ENCODE measurements at regions not wholly inside any gene's neighbourhood (a gene's known extent, or its start where the extent isn't known, plus 50 kb on each side); places are given as distances from the start of the nearest gene placed in this dataset.

DNA sequence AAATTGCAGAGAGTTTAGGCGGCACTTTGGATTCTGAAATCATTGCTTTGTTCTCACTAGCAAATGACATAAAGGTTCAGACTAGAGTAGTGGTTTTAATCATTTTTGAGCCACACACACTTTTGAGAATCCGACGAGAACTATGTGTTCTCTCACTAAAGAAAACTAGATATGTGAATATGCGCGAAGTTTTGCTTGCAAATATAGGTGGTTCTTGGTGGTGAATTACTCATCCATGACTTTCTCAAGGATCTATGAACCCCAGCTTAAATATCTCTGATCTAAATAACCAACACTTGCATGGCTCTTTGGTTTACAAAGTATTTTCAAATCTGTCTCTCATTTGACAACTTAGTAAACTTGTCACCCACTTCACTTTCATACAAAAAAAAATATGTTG lies 54.8 kb downstream of the NOG start:
- no peak for DNase-seq (ENCODE audit: low read depth)
- in situ Hi-C loops (cut with HindIII; ENCODE audit: low pct_unique_long_range_greater_than_20kb, low sequenced_read_pairs), result no loop called here

DNA sequence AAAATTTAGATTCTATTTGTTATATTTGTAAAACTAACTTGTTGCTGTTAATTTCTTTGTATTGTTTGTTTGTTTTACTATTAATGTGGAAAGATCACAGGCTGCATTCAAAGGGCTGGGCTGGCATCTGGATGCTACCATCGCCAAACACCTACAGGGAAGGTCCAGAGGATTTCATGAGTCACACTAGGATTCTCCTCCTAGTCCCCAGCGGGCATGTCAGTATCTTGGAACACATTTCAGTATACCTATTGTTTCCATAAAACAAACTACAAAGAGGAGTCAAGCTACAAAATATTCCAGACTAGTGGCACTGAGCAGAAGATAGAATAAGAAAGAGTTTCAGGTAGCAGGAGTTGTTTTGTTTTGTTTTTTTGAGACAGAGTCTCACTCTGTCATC lies 55.3 kb downstream of the NOG start:
- DNase-seq (ENCODE audit: low read depth), result no peak
- in situ Hi-C loops (cut with HindIII; ENCODE audit: low pct_unique_long_range_greater_than_20kb, low sequenced_read_pairs), result no loop called here

- in situ Hi-C loops (cut with HindIII; ENCODE audit: low pct_unique_long_range_greater_than_20kb, low sequenced_read_pairs), result no loop called here
Observed at GRCh38 chr17:56652628-56653027, 59.1 kb downstream of the NOG start.

DNA sequence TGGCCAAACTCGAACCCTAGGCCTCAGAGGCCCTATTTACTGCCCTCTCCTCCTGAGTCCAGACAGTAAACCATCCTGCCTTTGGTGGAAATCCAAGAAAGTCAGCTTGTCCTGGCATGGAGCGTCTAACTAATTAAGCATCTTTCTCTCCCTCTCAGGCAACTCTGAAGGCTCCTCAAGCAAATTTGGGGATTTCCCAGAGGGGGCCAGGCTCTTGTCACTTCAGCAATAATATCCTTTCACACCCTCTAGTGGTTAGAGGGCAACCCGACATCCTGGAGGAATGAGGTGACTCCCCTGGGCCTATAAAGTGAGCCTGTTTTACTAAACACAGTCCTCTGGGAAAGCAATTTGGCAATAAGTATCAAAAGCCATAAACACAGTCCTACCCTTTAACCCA lies 60.4 kb downstream of the NOG start:
- DNase-seq (ENCODE audit: low read depth), result peak; percentile 43
- in situ Hi-C loops (cut with HindIII; ENCODE audit: low pct_unique_long_range_greater_than_20kb, low sequenced_read_pairs), result no loop called here

More at GRCh38 chr17:56652628-56653027, 59.1 kb downstream of the NOG start:
- no peak for DNase-seq (ENCODE audit: low read depth)

- in situ Hi-C loops (cut with HindIII; ENCODE audit: low pct_unique_long_range_greater_than_20kb, low sequenced_read_pairs), result no loop called here
- DNase-seq (ENCODE audit: low read depth), result no peak
Observed at GRCh38 chr17:56656701-56657327, 63.3 kb downstream of the NOG start.

- no peak for DNase-seq (ENCODE audit: low read depth)
- in situ Hi-C loops (cut with HindIII; ENCODE audit: low pct_unique_long_range_greater_than_20kb, low sequenced_read_pairs), result no loop called here
Observed at GRCh38 chr17:56658648-56659047, 65.1 kb downstream of the NOG start.

- in situ Hi-C loops (cut with HindIII; ENCODE audit: low pct_unique_long_range_greater_than_20kb, low sequenced_read_pairs), result no loop called here
- no peak for DNase-seq (ENCODE audit: low read depth)
Observed at GRCh38 chr17:56659622-56660021, 66.1 kb downstream of the NOG start.

DNA sequence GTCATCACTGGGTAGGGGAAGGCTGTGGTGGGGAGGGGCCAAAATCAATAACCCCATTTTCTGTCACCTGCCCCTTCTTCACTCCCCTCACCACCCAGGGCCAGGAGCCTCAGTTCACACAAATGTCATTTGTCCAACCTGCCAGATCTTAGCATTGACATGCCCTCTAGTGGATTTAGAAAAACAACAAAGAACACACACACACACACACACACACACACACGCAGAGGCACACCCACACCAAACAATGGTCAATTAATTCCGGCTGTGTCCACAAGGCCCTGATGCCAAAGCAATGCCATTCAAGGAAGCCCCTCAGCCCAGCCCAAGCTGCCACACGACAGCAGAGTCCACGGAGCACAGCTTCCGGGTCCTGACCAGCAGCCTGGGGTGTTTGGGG lies 68.4 kb downstream of the NOG start:
- DNase-seq (ENCODE audit: low read depth), result no peak

DNA sequence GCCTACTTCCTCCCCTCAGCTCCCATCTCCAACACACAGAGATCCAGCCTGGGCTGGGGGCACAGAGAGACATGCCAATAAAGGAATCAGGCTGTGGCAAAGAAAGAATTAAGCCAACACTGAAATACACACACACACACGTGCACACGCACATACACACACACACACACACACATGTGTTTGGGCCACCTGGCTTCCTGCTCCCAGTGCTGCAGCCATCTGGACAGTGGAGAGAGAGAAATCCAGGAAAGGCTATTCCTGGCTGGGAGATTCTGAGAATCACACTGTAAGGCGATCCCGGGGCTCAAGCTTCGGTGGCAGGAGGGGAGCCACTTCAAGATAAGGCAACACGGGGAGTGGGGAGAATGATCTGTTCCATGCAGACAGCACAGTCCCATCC lies 72.4 kb downstream of the NOG start:
- no peak for DNase-seq (ENCODE audit: low read depth)
- in situ Hi-C loops (cut with HindIII; ENCODE audit: low pct_unique_long_range_greater_than_20kb, low sequenced_read_pairs), result no loop called here

More for the DNA sequence above, 68.4 kb downstream of the NOG start:
- in situ Hi-C loops (cut with HindIII; ENCODE audit: low pct_unique_long_range_greater_than_20kb, low sequenced_read_pairs), result no loop called here

- DNase-seq (ENCODE audit: low read depth), result no peak
- in situ Hi-C loops (cut with HindIII; ENCODE audit: low pct_unique_long_range_greater_than_20kb, low sequenced_read_pairs), result no loop called here
Observed at GRCh38 chr17:56667925-56668458, 74.5 kb downstream of the NOG start.

GRCh38 chr17:56672195-56672594 lies 78.7 kb downstream of the NOG start:
- no peak for DNase-seq (ENCODE audit: low read depth)
- in situ Hi-C loops (cut with HindIII; ENCODE audit: low pct_unique_long_range_greater_than_20kb, low sequenced_read_pairs), result no loop called here

DNA sequence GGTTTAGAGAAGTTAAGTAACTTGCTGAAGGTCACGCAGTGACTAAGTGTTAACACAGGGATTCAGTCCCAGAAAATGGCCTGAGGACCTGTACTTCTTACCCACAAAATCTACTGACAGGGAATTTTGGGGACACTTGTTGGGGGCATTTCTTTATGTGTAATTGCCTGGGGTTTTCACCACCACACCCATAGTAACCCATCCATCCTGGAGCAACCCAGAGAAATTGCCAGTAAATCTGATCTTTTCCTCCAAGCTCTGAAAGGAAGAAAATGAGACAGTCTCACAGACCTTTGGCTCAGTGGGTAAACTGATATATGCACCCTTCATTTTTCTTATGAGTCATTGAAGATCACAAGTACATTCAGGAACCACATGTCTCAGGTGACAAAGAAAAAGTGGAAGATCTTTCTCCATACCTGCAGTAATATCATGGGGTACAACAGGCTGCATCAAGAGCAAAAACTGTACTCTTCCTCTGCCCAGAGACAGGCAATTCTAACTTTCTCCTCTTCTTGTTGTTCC lies 81.0 kb downstream of the NOG start:
- in situ Hi-C loops (cut with HindIII; ENCODE audit: low pct_unique_long_range_greater_than_20kb, low sequenced_read_pairs), result no loop called here
- DNase-seq (ENCODE audit: low read depth), result no peak

DNA sequence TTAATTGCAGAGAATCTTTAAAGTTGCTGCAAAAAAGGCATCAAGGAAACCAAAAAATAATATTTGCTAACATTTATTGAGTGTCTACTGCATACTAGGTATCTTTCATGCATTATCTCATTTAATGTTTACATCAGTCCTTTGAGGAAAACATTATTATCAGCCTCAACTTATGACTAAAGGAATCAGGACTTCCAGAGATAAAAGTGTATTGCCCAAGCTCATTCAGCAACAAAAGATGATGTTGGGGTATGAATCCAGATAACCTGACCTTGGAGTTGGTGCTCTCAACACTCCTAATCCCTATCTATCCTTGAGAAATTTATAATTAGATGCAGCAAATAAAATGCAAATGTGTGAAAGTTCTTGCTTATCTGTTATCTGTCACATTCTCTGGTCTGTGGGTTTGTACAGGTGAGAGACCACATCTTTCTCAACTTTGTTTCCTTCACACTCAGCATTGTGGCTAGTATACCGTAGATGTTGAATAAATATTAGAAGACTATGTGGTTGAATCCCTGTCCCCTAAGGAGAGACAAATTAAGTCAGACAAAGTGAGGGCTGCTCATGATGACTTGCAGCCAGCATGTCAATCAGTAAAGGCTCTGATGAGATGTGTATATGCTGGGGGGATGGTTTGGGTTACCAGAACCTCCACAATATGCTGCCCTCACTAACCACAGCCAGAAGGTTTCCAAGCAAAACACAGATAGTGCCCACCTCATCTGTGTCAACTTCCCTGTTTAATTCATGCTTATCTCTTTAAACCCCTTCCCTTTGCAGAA lies 82.6 kb downstream of the NOG start:
- no peak for DNase-seq (ENCODE audit: low read depth)
- in situ Hi-C loops (cut with HindIII; ENCODE audit: low pct_unique_long_range_greater_than_20kb, low sequenced_read_pairs), result no loop called here

GRCh38 chr17:56676810-56677209 lies 83.3 kb downstream of the NOG start:
- in situ Hi-C loops (cut with HindIII; ENCODE audit: low pct_unique_long_range_greater_than_20kb, low sequenced_read_pairs), result no loop called here
- DNase-seq (ENCODE audit: low read depth), result no peak

- in situ Hi-C loops (cut with HindIII; ENCODE audit: low pct_unique_long_range_greater_than_20kb, low sequenced_read_pairs), result no loop called here
- no peak for DNase-seq (ENCODE audit: low read depth)
Observed at GRCh38 chr17:56678249-56679114, 85.0 kb downstream of the NOG start.

- DNase-seq (ENCODE audit: low read depth), result no peak
- in situ Hi-C loops (cut with HindIII; ENCODE audit: low pct_unique_long_range_greater_than_20kb, low sequenced_read_pairs), result no loop called here
Observed at GRCh38 chr17:56679115-56679776, 85.7 kb downstream of the NOG start.

GRCh38 chr17:56679777-56680422 lies 86.4 kb downstream of the NOG start:
- in situ Hi-C loops (cut with HindIII; ENCODE audit: low pct_unique_long_range_greater_than_20kb, low sequenced_read_pairs), result no loop called here
- no peak for DNase-seq (ENCODE audit: low read depth)

- in situ Hi-C loops (cut with HindIII; ENCODE audit: low pct_unique_long_range_greater_than_20kb, low sequenced_read_pairs), result no loop called here
Observed at GRCh38 chr17:56680676-56681075, 87.2 kb downstream of the NOG start.

More at GRCh38 chr17:56680676-56681075, 87.2 kb downstream of the NOG start:
- DNase-seq (ENCODE audit: low read depth), result no peak
